Osteoblast (primary cell): ENCODE measurements at regions not wholly inside any gene's neighbourhood (a gene's known extent, or its start where the extent isn't known, plus 50 kb on each side); places are given as distances from the start of the nearest gene placed in this dataset.

Experiments used
- DNase-seq: peaks from one replicate; pipeline ENCODE4 v3.0.0; 2011; ENCODE audit warnings: low spot score, mixed read lengths; ENCODE audit not compliant: insufficient read length; ENCODE audit errors: missing footprints
- H2AFZ ChIP-seq: 2 replicates; pipeline ENCODE4 v1.6.0; 2011; ENCODE audit warnings: mild to moderate bottlenecking, low read length
- H3K27ac ChIP-seq: 2 replicates; pipeline ENCODE4 v1.5.1; 2011; ENCODE audit warnings: mild to moderate bottlenecking, low read depth, low read length, moderate library complexity
- H3K27me3 ChIP-seq: 2 replicates; pipeline ENCODE4 v1.6.0; 2012; ENCODE audit warnings: mild to moderate bottlenecking, control low read depth, inconsistent platforms, low read length, moderate library complexity; ENCODE audit not compliant: insufficient read depth
- H3K36me3 ChIP-seq: 2 replicates; pipeline ENCODE4 v1.5.1; 2011; ENCODE audit warnings: mild to moderate bottlenecking, low read length, control low read depth, moderate library complexity; ENCODE audit not compliant: insufficient read depth
- H3K4me1 ChIP-seq: 2 replicates; pipeline ENCODE4 v1.5.1; 2011; ENCODE audit warnings: mild to moderate bottlenecking, low read length, control low read depth, moderate library complexity; ENCODE audit not compliant: insufficient read depth
- H3K4me2 ChIP-seq: 2 replicates; pipeline ENCODE4 v1.6.0; 2011; ENCODE audit warnings: mild to moderate bottlenecking, low read length; ENCODE audit not compliant: insufficient read depth
- H3K4me3 ChIP-seq: fragments of 200-600 bp; sonication (generic); 3 replicates; pipeline ENCODE4 v1.5.1; 2012; ENCODE audit warnings: mild to moderate bottlenecking, low read length, inconsistent platforms; ENCODE audit not compliant: insufficient read depth
- H3K79me2 ChIP-seq: 2 replicates; pipeline ENCODE4 v1.6.0; 2012; ENCODE audit warnings: mild to moderate bottlenecking, low read length, control low read depth, inconsistent platforms; ENCODE audit not compliant: insufficient read depth
- H3K9me3 ChIP-seq: 2 replicates; pipeline ENCODE4 v1.5.1; 2011; ENCODE audit warnings: low read depth, low read length, control low read depth
- H4K20me1 ChIP-seq: 2 replicates; pipeline ENCODE4 v1.6.0; 2012; ENCODE audit warnings: mild to moderate bottlenecking, low read length, control low read depth; ENCODE audit not compliant: insufficient read depth
- CTCF ChIP-seq: IDR thresholded peaks from 2 replicates; pipeline ENCODE4 v1.5.1; 2011; ENCODE audit warnings: mild to moderate bottlenecking, low read depth, low read length, moderate library complexity; ENCODE audit errors: extremely low read depth

DNA sequence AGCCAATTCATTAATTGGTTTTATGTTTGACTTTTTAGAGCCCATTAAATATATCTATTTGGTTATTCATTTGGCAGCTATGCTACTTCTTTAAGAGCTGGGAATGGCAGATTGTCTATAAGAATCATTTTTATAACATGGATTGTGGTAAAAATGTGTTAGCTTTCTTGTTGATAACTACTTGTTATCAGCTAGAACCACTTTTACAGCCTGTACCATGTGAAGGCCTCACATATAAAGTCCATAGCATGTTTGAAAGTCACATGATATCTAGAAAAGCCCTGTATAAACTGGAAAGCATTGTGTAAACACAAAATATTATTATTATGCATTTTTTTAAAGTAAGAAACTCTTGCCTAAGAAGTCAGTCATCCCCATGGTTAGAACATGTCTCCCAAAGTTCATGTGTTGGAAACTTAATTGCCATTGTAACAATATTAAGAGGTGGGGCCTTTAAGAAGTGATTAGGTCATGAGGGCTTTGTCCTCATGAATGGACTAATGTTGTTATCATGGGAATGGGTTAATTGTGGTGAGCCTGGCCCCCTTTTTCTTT is 110.9 kb upstream of the BMP2K start:
- Histone ChIP-seq H4K20me1 (no peaks in the 10 kb centered on the region), H3K36me3 (no peaks in the 10 kb centered on the region), H3K79me2 (no peaks in the 10 kb centered on the region), H3K9me3 (no peaks in the 10 kb centered on the region), H3K27ac (no peak overlapping the region), H3K4me3 (no peak overlapping the region), H3K27me3 (no peaks in the 10 kb centered on the region), H2AFZ (no peak overlapping the region), H3K4me1 (peaks cover 24% of the 10 kb centered on the region), H3K4me2 (no peak overlapping the region)
- TF ChIP-seq CTCF: no peak
- DNase-seq: no peak

DNA sequence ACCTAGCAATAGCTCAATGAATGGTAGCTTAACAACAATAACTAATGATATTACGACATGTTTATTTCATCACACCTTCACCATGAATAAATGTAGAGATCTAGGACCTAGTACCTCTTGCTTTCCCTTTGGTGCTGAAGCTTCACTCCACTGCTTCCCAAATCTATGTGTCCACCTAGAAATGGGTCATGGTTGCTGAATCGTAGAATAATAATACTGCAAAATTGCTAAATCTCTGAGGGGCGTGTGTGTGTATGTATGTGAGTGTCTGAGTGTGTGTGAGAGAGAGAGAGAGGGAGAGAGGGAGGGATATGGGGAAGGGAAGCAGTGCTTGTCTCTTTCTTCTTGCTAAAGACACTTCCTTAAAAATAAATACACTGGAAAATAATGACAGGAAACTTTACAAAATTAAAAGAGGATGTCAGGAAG is 109.3 kb upstream of the BMP2K start:
- H3K27ac ChIP-seq: no peak overlapping the region
- H3K9me3 ChIP-seq: no peaks in the 10 kb centered on the region
- H2AFZ ChIP-seq: no peak overlapping the region
- no peak for TF ChIP-seq CTCF
- peaks cover 8% of the 10 kb centered on the region for H3K4me1 ChIP-seq
- H3K4me2 ChIP-seq: no peak overlapping the region
- no peak overlapping the region for H3K4me3 ChIP-seq
- DNase-seq: no peak
- H3K79me2 ChIP-seq: no peaks in the 10 kb centered on the region
- no peaks in the 10 kb centered on the region for H3K36me3 ChIP-seq
- no peaks in the 10 kb centered on the region for H3K27me3 ChIP-seq
- no peaks in the 10 kb centered on the region for H4K20me1 ChIP-seq

GRCh38 chr4:78667325-78667724 is 108.8 kb upstream of the BMP2K start:
- no peak for TF ChIP-seq CTCF
- no peak for DNase-seq
- no peaks in the 10 kb centered on the region for H3K79me2 ChIP-seq

GRCh38 chr4:78667764-78668163 is 108.4 kb upstream of the BMP2K start:
- Histone ChIP-seq H3K4me3 (no peak overlapping the region), H3K9me3 (no peaks in the 10 kb centered on the region), H2AFZ (no peak overlapping the region), H3K4me2 (no peak overlapping the region), H3K27ac (no peak overlapping the region), H3K4me1 (no peaks in the 10 kb centered on the region), H3K27me3 (no peaks in the 10 kb centered on the region), H3K79me2 (no peaks in the 10 kb centered on the region), H4K20me1 (no peaks in the 10 kb centered on the region), H3K36me3 (no peaks in the 10 kb centered on the region)
- no peak for DNase-seq
- no peak for TF ChIP-seq CTCF

More at GRCh38 chr4:78667325-78667724, 108.8 kb upstream of the BMP2K start:
- Histone ChIP-seq H3K4me1 (peaks cover 4% of the 10 kb centered on the region), H4K20me1 (no peaks in the 10 kb centered on the region), H3K27ac (no peak overlapping the region), H3K9me3 (no peaks in the 10 kb centered on the region), H3K4me3 (no peak overlapping the region), H2AFZ (no peak overlapping the region), H3K4me2 (no peak overlapping the region), H3K36me3 (no peaks in the 10 kb centered on the region), H3K27me3 (no peaks in the 10 kb centered on the region)
